COLO668 (cell line): ENCODE measurements at regions not wholly inside any gene's neighbourhood (a gene's known extent, or its start where the extent isn't known, plus 50 kb on each side); places are given as distances from the start of the nearest gene placed in this dataset.

Experiments used
- DNase-seq: peaks from one replicate; lab custom pipeline; 2025; ENCODE audit not compliant: unreplicated experiment; lab: John Stamatoyannopoulos, UW

DNA sequence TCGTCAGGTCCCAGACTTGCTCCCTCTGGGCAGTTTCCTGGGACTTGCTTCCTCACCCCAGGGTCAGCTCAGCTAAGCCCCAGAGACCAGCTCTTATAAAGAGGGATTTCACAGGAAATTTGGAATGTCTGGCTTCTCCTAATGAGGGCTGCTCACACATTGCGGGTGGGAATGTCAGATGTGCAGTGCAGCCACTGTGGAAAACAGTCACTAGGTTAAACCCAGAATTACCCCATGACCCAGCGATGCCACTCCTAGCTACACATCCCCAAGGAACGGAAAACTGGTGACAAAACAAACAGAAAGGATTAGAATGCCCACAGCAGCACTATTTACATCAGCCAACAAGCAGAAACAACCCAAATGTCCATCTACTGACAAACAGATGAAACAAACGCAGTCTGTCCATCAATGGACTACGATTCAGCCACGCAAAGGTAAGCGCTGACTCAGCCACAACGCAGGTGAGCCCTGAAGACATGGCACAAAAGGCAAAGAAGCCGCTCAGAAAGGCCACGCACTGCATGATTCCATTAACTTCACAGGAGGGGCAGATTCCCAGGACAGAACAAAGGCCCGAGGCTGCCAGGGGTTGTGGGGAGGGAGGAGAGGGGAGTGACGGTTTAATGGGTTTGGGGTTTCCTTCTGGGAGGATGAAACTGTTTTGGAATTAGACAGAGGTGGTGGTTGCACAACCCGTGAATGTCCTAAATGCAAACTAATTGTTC is 63.0 kb downstream of the NCOR2 start:
- no peak for DNase-seq

- DNase-seq, result no peak
These were observed 64.1 kb downstream of the NCOR2 start for GRCh38 chr12:124503305-124503704.

DNA sequence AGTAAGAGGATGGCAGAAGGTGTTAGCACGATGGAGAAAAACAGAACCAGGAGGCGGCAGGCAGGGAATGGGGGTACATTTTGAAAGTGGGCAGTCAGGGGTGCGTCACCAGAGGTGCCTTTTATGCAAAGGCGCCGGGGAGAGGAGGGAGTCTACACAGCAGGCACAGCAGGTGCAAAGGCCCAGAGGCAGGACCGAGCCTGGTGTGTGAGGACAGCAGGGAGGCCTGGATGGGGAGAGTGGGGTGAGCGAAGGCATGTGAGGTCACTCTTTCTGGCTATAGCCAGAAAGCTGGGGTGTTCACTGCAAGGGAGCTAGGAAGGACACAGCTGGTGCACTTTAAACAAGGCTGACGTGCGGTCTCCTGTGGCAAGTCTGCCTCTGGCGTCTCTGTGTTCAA is 65.0 kb downstream of the NCOR2 start:
- DNase-seq, result no peak

GRCh38 chr12:124501827-124502226 is 65.6 kb downstream of the NCOR2 start:
- no peak for DNase-seq

DNA sequence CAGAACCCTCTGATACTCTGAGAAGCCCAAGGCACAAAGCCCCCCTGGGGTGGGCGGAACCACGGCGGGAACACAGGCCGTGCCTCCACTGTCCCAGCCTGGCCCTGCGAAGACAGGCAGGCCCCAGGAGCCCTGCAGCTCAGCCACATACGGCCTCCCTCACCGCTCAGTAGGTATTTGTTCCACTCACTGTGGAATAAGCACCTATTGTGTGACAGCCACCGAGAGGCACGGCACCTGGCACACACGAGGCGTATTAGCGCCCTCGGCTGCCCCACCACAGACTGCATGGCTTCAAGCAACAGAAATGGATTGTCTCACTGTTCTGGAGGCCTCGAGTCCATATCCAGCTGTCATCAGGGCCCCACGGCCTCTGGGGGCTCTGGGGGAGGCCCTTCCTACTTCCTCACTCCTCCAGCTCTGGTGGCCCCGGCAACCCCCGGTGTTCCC is 66.3 kb downstream of the NCOR2 start:
- DNase-seq, result no peak

- no peak for DNase-seq
These were observed 67.5 kb downstream of the NCOR2 start for GRCh38 chr12:124499898-124500244.

DNA sequence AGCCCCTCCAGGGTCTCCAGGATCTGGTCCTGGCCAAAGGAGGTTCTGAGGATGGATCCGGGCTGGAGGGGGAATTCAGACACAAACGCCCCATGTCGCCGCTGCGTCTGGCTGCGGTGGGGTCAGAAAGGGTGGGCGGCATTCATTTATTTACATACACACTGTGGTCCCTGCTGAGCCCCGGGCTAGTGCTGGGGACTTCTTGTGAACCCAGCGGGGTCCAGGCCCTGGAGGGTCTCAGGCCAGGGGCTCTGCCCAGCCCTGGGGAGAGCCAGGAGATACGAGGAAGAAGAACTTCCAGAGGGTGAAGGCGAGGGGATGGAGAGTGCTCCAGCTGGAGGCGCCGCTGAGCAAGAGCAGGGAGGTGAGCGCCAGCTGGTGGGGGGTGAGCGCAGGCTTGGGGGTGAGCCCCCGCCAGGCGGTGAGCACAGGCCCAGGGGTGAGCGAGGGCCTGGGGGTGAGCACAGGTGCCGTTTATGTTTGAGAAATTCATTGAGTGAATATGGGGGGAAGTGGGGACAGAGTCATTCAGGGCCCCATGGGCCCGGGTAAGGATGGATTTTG is 68.1 kb downstream of the NCOR2 start:
- no peak for DNase-seq

- DNase-seq, result no peak
These were observed 68.9 kb downstream of the NCOR2 start for GRCh38 chr12:124498275-124499189.

DNA sequence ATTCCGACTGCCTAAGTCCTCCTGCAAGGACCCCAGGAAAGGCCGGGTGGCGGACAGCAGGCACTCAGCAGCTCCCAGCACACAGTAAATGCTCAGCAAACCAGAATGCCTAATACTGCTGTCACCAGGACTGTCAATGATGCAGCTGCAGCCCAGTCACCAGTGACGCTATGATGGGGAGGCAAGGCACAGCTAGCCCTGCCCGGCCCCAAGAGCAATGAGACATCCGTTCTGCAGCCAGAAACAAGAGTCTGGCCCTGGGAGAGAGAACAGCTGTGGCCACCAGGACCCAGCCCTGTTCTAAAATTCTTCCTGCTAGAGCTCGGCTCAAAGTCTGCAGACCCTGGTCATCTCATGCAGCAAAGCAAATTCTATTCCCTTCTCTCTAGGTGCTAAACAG is 69.8 kb downstream of the NCOR2 start:
- DNase-seq, result no peak

GRCh38 chr12:124497039-124497438 is 70.4 kb downstream of the NCOR2 start:
- DNase-seq, result no peak

DNA sequence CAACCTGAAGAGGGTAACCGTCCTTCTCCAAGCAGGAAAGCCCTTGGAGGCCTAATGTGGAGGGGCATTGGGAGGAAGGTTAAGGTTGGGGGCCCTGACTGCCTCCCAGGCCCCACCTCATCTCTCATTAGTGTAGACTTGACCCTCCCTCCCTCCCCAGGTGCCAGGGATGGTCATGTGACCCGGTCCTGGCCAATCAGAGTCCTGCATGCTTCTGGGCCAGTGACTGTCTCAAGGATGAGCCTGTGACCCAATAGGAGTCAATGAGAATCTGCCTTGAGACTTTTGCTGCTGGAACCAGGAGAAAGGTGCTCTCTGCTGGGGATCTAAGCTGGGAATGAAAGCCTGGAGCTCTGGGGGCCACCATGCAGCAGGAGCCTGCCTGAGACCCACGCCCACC is 70.8 kb downstream of the NCOR2 start:
- no peak for DNase-seq

- DNase-seq, result no peak
These were observed 72.0 kb downstream of the NCOR2 start for GRCh38 chr12:124495194-124495983.

- DNase-seq, result no peak
These were observed 72.7 kb downstream of the NCOR2 start for GRCh38 chr12:124494751-124495129.

- no peak for DNase-seq
These were observed 73.3 kb downstream of the NCOR2 start for GRCh38 chr12:124493809-124494750.

DNA sequence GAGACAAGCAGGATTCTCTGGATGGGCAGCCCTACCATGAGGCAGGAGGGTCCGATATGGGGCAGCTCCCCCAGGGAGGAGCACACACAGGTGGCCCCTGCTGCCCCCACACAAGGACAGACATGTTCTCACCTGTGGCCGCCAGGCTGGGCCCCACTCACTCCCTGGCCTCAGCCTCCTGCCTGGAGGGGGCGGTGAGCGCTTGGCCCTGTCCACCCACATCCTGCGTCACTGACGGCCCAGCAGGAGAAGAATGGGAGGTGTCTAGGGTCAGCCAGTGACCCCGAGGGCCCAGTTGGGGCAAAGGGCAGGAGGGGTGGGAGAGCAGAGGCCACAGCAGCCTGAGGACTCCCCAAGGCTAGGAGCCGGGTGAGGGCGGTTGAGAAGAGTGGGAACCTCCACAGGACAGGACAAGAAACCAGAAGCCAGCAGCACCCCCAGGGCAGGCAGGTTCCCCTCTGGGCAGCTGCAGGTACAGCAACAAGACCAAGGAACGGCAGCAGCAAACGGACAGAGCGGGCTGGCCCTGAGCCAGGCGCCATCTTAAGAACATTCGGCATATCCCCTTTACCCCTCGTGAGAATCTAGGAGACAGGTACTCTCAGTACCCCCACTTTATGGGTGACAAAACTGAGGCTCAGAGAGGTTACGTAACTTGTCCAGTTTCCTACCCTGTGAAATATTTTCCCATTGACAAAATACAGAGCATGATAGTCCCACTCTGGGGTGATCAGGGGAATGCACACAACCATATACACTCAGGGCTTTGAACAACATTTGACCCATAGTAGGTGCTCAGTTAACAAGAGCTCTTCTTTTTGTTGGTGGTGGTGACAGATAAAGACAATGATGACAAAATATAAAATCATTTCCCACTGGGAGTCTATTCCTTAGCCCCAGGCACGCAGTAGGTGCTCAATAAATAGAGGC is 74.3 kb downstream of the NCOR2 start:
- no peak for DNase-seq

- no peak for DNase-seq
These were observed 75.5 kb downstream of the NCOR2 start for GRCh38 chr12:124491856-124492420.

DNA sequence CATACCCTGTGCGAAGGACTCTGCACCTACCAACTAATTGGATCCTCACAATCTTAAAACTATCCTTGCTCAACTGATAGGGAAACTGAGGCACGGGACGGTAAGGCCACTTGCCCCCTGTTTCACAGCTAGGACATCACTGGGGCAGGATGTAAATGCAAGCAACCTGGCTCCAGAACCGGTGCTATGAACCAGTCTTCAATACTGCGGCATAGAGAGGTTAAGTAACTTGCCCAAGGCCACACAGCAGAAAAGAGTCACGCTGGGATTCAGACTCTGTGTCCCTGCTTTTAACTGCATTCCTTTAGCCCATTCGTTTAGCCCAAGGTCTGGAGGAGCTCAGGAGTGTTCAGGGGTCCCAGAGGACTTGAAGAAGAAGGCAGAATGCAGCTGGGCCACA is 76.1 kb downstream of the NCOR2 start:
- no peak for DNase-seq

DNA sequence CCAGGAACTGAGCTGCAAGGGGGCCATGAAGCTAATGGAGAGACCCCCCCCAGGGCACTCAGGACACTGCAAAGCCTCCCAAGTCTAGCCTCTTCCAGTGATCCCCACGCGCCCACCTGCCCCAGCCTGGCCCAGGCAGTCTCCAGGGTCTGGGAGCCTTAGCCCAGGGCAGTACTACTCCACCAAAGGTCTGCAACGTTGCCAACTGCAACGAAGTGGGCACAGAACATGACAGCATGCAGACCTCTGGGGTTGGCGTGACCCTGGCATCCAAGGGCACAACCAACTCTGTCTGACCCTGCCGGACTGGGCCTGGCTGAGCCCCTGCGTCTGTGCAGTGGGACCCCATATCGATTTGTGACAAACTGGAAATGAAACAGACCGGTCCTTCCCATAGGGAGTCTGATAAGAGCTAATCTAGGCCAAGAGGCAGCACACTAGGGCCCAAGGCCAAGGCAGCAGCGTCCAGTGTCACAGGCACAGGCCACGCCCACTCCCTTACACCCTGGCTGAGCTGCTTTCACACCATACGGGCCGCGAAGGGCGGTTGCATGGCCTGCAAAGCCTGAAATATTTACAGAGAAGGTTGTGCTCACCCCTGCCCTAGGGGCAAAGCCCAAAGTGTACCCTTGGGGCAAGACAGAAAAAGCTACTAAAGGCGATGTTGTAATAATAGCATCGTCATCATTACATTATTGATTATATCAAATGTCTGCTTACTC is 76.7 kb downstream of the NCOR2 start:
- no peak for DNase-seq
